NCI-H146 (cell line): ENCODE measurements at regions not wholly inside any gene's neighbourhood (a gene's known extent, or its start where the extent isn't known, plus 50 kb on each side); places are given as distances from the start of the nearest gene placed in this dataset.

Experiments
- DNase-seq: peaks from one replicate; lab custom pipeline; 2025; lab: John Stamatoyannopoulos, UW

GRCh38 chr2:164439885-164440284, 181.4 kb downstream of the GRB14 start:
- DNase-seq: no peak

GRCh38 chr2:164439235-164439634, 182.0 kb downstream of the GRB14 start:
- DNase-seq: no peak

GRCh38 chr2:164438490-164439205, 182.6 kb downstream of the GRB14 start:
- no peak for DNase-seq

DNA sequence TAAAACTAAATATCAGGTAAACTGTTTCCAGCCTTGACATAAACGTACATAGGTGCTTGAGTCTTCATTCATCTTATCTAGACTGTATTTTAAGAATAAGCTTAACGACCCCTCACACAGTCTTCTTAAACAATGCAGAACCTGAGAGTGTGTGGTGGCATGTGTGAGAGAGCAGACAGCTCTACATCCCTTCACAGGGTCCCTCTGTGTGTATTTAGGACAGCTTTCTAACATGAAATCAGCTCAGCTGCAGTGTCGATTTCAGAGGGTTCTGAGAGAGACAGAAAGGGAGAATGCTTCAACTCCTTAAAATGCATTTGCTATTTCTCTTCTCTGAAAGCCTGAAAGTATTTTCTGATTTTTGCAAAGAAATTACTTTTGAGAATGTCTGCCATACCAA, 185.2 kb downstream of the GRB14 start:
- no peak for DNase-seq

DNA sequence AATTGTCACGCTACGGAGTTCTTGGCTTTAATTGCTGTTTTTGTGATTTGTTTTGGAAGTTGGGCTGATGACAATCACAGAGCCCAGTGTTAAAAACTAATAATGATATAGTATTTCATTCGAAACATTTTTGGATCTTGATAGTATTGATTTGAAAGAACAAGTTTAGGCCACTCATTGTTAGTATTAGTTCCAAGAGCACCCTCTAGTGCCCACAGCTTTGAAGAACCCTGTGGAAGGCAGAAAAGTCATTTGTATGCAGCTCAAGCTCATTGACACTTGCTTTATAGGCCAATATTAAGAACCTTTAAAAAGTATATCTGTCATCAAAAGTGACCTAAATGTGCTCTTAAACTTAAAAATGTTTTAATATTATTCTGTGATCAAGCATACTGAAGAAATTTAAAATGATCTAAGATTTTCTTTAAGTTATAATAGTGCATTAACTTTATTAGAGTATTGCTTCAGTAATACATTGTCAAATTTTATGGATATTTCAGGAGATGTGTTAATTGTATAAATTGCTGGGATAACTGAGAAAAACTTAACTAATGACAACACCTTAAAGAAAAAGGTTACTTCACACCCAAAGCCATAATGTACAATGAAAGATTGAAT, 191.0 kb downstream of the GRB14 start:
- peak; percentile 15 for DNase-seq

DNA sequence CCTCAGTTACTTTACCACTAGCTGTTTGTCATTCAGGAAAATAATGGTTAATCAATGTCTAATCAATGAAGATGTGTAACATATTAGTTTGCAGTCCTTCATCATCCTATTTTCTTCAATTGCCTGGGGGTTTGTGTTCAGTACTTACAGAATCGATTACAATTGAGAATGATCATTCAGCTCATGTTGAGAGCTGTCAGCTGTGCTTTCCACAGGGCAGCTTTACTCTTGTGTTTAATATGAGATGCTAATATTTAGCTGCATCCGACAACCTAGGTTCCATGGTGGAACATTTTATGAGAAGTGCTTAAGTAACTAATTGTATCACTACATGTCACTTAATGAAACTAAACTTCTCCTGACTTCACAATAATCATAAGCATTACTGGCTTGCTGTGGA, 191.9 kb downstream of the GRB14 start:
- no peak for DNase-seq

DNA sequence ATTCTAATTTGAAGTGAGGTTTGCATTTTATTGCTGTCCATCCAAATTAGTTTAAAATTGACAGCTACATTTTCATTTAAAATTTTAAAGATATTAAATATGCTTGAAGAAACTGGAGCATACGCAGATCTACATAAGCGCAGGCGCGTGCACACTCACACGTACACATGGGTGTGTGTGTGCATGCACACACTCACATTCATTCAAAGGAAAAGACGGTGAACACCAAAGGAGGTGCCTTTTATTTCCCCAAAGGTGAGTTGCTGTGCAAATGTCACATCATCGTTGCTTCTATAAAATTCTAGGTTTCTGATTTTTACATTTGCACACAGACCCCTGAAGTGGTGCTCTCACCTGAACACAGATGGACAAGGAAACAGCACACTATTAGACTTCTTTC, 194.2 kb downstream of the GRB14 start:
- no peak for DNase-seq

DNA sequence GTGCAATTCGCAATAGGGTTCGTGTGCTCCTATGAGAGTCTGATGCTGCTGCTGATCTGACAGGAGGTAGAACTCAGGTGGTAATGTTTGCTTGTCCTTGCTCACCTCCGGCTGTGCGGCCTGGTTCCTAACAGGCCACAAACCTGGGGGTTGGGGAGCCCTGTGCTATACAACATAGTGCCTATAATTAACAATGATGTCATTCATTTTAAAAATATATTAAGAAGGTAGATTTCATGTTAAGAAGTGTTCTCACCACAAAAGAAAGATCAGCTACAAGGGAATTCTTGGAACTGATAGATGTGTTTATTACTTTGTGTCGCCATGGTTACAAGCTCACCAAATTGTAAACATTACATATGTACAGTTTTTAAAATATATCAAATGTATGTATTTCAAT, 200.5 kb downstream of the GRB14 start:
- no peak for DNase-seq

DNA sequence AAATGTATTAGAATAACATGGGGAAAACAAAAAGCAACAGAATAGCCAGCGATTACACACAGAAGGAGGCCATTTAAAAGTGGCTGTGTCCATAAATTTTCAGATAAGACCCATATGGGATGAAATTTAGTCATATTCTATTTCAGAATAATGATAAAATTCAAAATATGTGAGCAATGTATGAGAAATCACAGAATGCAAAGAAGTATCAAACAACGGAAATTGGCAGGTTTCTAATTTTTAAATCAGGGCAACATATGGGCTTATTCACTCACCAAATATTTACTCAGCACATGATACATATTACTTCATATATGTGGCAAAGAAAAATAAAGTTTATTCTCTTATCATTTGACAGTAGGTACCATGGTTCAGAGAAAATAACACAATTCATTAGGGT, 208.5 kb downstream of the GRB14 start:
- DNase-seq: no peak

GRCh38 chr2:164389411-164389810, 231.9 kb downstream of the GRB14 start:
- no peak for DNase-seq

- DNase-seq: no peak
These were observed 232.8 kb downstream of the GRB14 start for GRCh38 chr2:164388511-164388910.

DNA sequence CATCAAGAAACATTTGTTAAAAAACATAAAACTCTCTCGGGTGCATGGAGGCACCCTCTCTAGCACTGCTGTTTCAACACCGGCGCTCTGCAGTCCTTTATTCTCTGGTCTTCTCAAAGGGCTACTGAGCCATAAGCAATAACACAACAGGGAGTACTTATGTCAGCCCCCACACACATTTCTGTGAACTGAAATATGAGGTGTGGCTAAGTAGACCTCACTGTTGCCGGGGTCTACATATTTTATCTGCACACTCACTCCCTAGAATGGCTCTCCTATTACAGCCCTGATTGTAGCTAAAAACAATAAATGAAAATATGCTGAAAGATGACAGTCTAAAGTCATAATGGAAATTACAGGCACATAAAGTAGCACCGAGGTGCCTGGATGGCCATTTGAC, 235.1 kb downstream of the GRB14 start:
- DNase-seq: no peak

DNA sequence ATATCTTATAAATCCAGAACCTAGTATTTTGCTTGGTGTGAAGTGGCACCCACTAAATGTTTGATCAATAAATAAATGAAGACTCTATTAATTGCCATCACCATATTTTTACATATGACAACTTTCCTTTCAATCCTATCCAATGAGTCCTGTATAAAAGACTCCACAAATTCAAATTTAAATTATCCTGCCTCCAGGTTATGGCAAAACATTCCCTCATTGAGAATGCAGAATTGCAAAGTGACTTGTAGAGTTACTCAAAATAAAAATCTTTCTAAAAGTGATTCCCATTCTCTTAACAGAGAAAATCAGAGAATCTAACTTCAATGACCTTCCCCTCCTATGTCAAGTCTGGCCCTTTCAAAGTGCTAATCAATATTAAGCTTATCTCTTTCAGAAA, 236.8 kb downstream of the GRB14 start:
- DNase-seq: no peak

DNA sequence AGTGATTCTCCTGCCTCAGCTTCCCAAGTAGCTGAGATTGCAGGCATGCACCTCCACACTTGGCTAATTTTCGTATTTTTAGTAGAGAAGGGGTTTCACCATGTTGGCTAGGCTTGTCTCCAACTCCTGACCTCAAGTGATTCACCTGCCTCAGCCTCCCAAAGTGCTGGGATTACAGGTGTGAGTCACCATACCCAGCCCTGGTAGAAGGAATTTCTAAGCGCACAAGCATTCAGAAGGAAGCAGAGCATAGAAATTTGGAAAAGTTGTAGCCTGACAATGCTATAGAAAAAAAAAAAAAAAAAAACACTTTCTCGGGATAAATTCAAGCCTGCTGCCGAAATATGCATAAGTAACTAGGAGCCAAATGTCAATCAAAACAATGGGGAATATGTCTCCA, 249.4 kb downstream of the GRB14 start:
- no peak for DNase-seq

- DNase-seq: no peak
These were observed 251.9 kb downstream of the GRB14 start for GRCh38 chr2:164369366-164369765.

DNA sequence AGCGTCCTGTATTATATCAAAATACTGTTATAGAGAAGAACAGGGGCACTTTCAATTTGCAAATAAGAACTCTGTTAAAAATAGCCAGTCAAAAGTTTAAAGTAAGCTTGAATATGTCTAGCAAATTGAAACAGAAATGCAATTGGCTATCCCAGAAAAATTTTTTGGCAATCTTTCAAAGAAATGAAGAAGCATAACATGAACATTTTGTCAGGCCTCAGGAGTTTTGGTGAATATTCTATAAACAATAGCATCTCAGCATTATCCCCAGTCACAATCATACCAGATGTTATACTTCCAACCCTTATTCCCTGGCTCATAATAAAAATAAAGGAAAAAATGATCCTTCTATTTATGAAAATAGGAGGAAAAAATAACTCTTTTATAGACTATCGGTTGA, 252.4 kb downstream of the GRB14 start:
- no peak for DNase-seq

- no peak for DNase-seq
These were observed 257.6 kb downstream of the GRB14 start for GRCh38 chr2:164363646-164364045.

GRCh38 chr2:164351536-164351935, 269.7 kb downstream of the GRB14 start:
- DNase-seq: no peak

GRCh38 chr2:164335947-164336346, 285.3 kb downstream of the GRB14 start:
- peak; percentile 4 for DNase-seq

GRCh38 chr2:164335128-164335527, 286.2 kb downstream of the GRB14 start:
- no peak for DNase-seq

DNA sequence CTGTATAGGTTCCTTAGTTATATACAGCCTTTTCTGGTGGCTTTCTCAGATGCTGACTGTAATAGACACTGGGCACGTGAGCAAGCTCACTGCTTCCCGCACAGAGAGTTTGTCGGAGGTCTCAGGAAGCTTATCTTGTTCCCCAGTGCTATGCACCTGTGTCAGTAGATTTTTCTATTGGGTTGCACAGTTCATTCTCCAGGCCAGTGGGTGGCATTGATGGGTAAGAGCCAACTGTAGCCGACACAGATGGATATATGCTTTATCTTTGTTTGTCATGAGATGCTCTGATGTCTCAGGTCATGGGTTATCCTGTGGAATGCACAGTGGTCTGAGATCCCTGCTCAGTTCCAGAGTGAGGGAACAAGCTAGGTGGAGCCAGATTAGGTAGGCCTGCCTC, 293.0 kb downstream of the GRB14 start:
- DNase-seq: no peak

- DNase-seq: no peak
These were observed 297.3 kb downstream of the GRB14 start for GRCh38 chr2:164323978-164324377.

DNA sequence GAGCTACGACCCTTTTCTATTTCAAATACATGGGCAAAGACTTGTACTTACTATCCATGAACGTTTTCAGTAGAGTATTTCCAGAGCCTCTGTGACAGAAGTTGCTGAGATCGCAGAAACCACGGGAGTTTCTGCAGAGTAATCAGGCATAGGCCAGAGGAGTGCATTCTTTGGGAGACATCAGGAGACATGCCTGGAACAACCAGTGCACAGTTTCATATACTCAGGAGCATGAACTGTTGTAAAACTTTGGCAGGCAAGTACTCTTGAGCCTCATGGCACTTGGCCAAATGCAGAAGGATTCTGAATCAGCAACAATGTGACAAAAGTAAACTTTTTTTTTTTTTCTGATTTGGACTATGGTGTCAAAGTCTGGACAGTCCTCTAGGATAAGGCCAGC, 307.1 kb downstream of the GRB14 start:
- DNase-seq: no peak

GRCh38 chr2:164306872-164307271, 314.4 kb downstream of the GRB14 start:
- DNase-seq: no peak
